ENCODE measurements at regions not wholly inside any gene's neighbourhood (a gene's known extent, or its start where the extent isn't known, plus 50 kb on each side); places are given as distances from the start of the nearest gene placed in this dataset.
A peak's percentile ranks its signal among the peaks of the same experiment; 100 is the strongest.

DNA sequence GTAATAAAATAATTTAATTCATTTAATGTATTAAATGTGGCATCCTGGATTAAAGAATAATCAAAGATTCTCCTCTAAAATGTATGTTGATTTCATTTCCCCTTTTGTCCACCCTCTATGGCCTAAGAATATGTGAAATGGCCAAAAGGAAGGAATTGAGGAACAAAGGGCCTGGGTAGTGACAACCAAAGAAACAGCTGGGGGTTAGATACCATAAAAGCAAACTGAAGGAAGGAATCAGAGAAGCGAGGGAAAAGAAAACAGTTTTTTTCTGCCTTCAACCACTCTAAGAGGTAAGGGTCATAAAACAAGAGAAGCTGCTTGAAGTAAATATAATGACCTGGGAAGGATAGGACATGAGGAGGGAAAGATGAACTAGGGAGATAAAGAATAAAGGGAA lies 139.3 kb downstream of the FAM76B start:
- Histone ChIP-seq H2BK12ac (ENCODE audit: low read depth, low read length) (no peak overlapping the region), H4K91ac (replicated peaks; ENCODE audit: insufficient read length, low read length) (no peak overlapping the region), H3K79me2 (ENCODE audit: control insufficient read depth in 1 of 2, insufficient read depth in 2 of 2, low read length in 2 of 2) (no peaks in the 10 kb centered on the region), H3K23ac (ENCODE audit: insufficient read length) (no peak overlapping the region), H3K18ac (ENCODE audit: extremely low read depth, low read length) (no peak overlapping the region), H2AFZ (ENCODE audit: low read length) (peak overlapping the region; percentile 71; the same call in 1 of the 2 replicates), H3K56ac (replicated peaks; ENCODE audit: insufficient read length, low read depth, low read length) (no peak overlapping the region), H3K4me2 (ENCODE audit: insufficient read depth in 1 of 2, low read depth in 2 of 2, low read length in 2 of 2) (no peak overlapping the region), H2BK5ac (ENCODE audit: low read depth, low read length) (no peak overlapping the region), H4K8ac (ENCODE audit: extremely low read depth, insufficient read depth, low read length) (no peak overlapping the region), H3K9ac (replicated peaks in 1 of 4; ENCODE audit: extremely low read depth in 1 of 4, low read depth in 3 of 4, low read length in 3 of 4) (no peak overlapping the region), H2BK120ac (replicated peaks; ENCODE audit: low read depth, low read length) (no peak overlapping the region), H3K79me1 (ENCODE audit: low read depth, low read length) (no peaks in the 10 kb centered on the region), H3K4me3 (ENCODE audit: extremely low read depth in 1 of 4, insufficient read depth in 2 of 4, low read depth in 3 of 4, low read length in 4 of 4) (no peak overlapping the region), H4K20me1 (replicated peaks in 1 of 2; ENCODE audit: control insufficient read depth in 1 of 2, insufficient read depth in 2 of 2, low read length in 2 of 2) (no peaks in the 10 kb centered on the region), H3K14ac (ENCODE audit: insufficient read length) (no peak overlapping the region), H4K5ac (ENCODE audit: insufficient read length, low read depth, low read length) (no peak overlapping the region), H3K9me3 (ENCODE audit: insufficient read depth in 2 of 2, low read depth in 1 of 2, low read length in 1 of 2) (no peaks in the 10 kb centered on the region), H3K36me3 (ENCODE audit: control insufficient read depth in 2 of 4, insufficient read depth in 4 of 4, low read length in 3 of 4) (no peaks in the 10 kb centered on the region), H3K4ac (replicated peaks; ENCODE audit: insufficient read length, low read depth, low read length) (no peak overlapping the region), H3K4me1 (replicated peaks in 1 of 4; ENCODE audit: control insufficient read depth in 3 of 4, insufficient read depth in 4 of 4, low read length in 3 of 4) (no peaks in the 10 kb centered on the region), H3K27me3 (replicated peaks in 1 of 4; ENCODE audit: control insufficient read depth in 3 of 4, extremely low read depth in 1 of 4, insufficient read depth in 3 of 4, low read length in 3 of 4) (peaks cover 0 to 1% (median 0%) of the 10 kb centered on the region in 4 experiments; a peak in 1 of 7 replicates), H3K23me2 (ENCODE audit: low read depth, low read length) (no peaks in the 10 kb centered on the region), H2AK5ac (ENCODE audit: low read depth, low read length) (no peak overlapping the region), H2BK15ac (ENCODE audit: low read length) (no peak overlapping the region), H3K27ac (ENCODE audit: low read depth, low read length) (no peak overlapping the region), H2BK20ac (ENCODE audit: low read length) (no peak overlapping the region)
- DNase-seq (ENCODE audit: low read depth in 1 of 2, low spot score in 2 of 2) (no peak), FAIRE-seq (no peak)
- ChIA-PET POLR2A (ENCODE audit: partially characterized antibody) (interaction anchor here (0.6 kb wide), 2 partner anchors 274 to 496 kb away, joined by 3 read pairs; no protein-coding TSS in a partner anchor), CTCF (ENCODE audit: partially characterized antibody) (interaction anchor here (0.6 to 4.1 kb wide), 3 partner anchors 230 to 499 kb away, joined by 3 to 10 read pairs (median 4); no protein-coding TSS in a partner anchor)
- WGBS, 2 experiments (ENCODE audit: extremely low coverage in 1 of 2, insufficient coverage in 1 of 2, insufficient read length in 1 of 2, insufficient replicate concordance in 2 of 2, low coverage in 1 of 2, low lambda C conversion rate in 2 of 2, missing lambda C conversion rate in 1 of 2): 58% methylated on average over 1 of the region's 1 CpG; no CpG with 5 or more reads in 1 of the 2 experiments
- TF ChIP-seq SP1 (IDR thresholded peaks at IDR 0.05; ENCODE audit: low read depth, low read length) (no peak), KDM5A (IDR thresholded peaks at IDR 0.05; ENCODE audit: low read length) (no peak), MAFK (IDR thresholded peaks at IDR 0.05; ENCODE audit: low read depth, low read length) (no peak), TEAD4 (IDR thresholded peaks at IDR 0.05; ENCODE audit: low read depth, low read length) (no peak), KDM4A (IDR thresholded peaks at IDR 0.05; ENCODE audit: low read depth, low read length, severe bottlenecking) (no peak), SP4 (IDR thresholded peaks at IDR 0.05; ENCODE audit: low read length) (no peak), SIX5 (IDR thresholded peaks at IDR 0.05; ENCODE audit: low read depth, low read length) (no peak)
- TF ChIP-seq, protein P1, sequence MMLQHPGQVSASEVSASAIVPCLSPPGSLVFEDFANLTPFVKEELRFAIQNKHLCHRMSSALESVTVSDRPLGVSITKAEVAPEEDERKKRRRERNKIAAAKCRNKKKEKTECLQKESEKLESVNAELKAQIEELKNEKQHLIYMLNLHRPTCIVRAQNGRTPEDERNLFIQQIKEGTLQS (IDR thresholded peaks at IDR 0.05; ENCODE audit: insufficient read depth, low read depth, low read length): no peak
- TF ChIP-seq, protein P2, sequence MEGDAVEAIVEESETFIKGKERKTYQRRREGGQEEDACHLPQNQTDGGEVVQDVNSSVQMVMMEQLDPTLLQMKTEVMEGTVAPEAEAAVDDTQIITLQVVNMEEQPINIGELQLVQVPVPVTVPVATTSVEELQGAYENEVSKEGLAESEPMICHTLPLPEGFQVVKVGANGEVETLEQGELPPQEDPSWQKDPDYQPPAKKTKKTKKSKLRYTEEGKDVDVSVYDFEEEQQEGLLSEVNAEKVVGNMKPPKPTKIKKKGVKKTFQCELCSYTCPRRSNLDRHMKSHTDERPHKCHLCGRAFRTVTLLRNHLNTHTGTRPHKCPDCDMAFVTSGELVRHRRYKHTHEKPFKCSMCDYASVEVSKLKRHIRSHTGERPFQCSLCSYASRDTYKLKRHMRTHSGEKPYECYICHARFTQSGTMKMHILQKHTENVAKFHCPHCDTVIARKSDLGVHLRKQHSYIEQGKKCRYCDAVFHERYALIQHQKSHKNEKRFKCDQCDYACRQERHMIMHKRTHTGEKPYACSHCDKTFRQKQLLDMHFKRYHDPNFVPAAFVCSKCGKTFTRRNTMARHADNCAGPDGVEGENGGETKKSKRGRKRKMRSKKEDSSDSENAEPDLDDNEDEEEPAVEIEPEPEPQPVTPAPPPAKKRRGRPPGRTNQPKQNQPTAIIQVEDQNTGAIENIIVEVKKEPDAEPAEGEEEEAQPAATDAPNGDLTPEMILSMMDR (IDR thresholded peaks at IDR 0.05; ENCODE audit: control extremely low read depth in 1 of 3, insufficient read depth in 1 of 3, low read depth in 1 of 3, low read length in 3 of 3): no peak
